ENCODE measurements at regions not wholly inside any gene's neighbourhood (a gene's known extent, or its start where the extent isn't known, plus 50 kb on each side); places are given as distances from the start of the nearest gene placed in this dataset.

- TF ChIP-seq, protein P1, sequence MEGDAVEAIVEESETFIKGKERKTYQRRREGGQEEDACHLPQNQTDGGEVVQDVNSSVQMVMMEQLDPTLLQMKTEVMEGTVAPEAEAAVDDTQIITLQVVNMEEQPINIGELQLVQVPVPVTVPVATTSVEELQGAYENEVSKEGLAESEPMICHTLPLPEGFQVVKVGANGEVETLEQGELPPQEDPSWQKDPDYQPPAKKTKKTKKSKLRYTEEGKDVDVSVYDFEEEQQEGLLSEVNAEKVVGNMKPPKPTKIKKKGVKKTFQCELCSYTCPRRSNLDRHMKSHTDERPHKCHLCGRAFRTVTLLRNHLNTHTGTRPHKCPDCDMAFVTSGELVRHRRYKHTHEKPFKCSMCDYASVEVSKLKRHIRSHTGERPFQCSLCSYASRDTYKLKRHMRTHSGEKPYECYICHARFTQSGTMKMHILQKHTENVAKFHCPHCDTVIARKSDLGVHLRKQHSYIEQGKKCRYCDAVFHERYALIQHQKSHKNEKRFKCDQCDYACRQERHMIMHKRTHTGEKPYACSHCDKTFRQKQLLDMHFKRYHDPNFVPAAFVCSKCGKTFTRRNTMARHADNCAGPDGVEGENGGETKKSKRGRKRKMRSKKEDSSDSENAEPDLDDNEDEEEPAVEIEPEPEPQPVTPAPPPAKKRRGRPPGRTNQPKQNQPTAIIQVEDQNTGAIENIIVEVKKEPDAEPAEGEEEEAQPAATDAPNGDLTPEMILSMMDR (IDR thresholded peaks at IDR 0.05): no peak
- TF ChIP-seq POLR2A (IDR thresholded peaks at IDR 0.05): no peak
Measured at GRCh38 chr5:135097390-135097789, 63.4 kb upstream of the PITX1 start.

Measured in esophagus squamous epithelium (tissue), 4 donors.